ENCODE measurements at regions not wholly inside any gene's neighbourhood (a gene's known extent, or its start where the extent isn't known, plus 50 kb on each side); places are given as distances from the start of the nearest gene placed in this dataset.

GRCh38 chr18:64956465-64956864 is 794.3 kb upstream of the CDH7 start:
- no peak for DNase-seq (ENCODE audit: extremely low spot score, insufficient read length, low read depth)
- no peak for FAIRE-seq

- FAIRE-seq = no peak
- no peak for DNase-seq (ENCODE audit: extremely low spot score, insufficient read length, low read depth)
Measured at GRCh38 chr18:64949885-64950284, 800.9 kb upstream of the CDH7 start.

DNA sequence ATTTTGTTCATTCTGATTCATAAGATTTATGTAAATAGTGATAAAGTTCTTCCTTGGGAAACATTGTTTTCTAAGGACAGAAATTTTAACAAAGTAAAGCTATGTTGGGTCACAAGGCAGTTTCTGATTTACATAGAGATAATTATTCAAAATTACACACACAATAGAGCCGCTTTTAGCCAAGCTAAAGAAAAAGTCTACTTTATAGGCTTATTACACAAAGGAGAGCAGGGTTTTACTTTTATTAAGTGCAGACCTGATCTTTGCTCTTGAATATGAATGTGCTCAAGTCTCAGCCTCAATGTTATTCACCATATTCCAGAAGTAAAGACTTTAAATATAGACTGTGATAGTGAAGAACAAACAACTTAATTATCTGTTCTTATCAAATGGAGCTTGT is 787.8 kb upstream of the LINC00305 start:
- FAIRE-seq = no peak
- no peak for DNase-seq (ENCODE audit: extremely low spot score, insufficient read length, low read depth)

GRCh38 chr18:64929036-64929435 is 780.1 kb upstream of the LINC00305 start:
- DNase-seq (ENCODE audit: extremely low spot score, insufficient read length, low read depth) = no peak
- FAIRE-seq = no peak

GRCh38 chr18:64919971-64920570 is 771.2 kb upstream of the LINC00305 start:
- no peak for FAIRE-seq

GRCh38 chr18:64918851-64919250 is 770.0 kb upstream of the LINC00305 start:
- FAIRE-seq (no peak), DNase-seq (ENCODE audit: extremely low spot score, insufficient read length, low read depth) (no peak)

More at GRCh38 chr18:64919971-64920570, 771.2 kb upstream of the LINC00305 start:
- no peak for DNase-seq (ENCODE audit: extremely low spot score, insufficient read length, low read depth)

GRCh38 chr18:64893349-64893748 is 744.5 kb upstream of the LINC00305 start:
- DNase-seq (ENCODE audit: extremely low spot score, insufficient read length, low read depth) (no peak), FAIRE-seq (no peak)

DNA sequence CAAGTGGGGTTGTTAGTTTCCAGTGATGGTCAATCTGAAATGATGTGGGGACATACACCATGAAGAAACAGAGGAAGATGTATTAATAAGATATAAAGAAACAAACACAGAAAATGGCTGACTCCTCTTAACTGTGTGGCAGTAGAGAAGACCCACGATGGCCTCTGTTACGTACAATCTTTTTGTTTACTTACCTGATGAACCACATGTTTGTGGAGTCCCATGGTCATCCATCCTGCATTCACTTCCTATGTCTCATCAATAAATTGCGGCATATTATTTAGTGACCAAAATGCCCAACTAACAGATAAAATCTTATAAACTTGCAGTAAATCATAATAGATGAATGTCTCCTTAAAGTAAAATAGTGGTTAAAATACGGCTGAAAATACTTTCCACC is 740.1 kb upstream of the LINC00305 start:
- no peak for FAIRE-seq

DNA sequence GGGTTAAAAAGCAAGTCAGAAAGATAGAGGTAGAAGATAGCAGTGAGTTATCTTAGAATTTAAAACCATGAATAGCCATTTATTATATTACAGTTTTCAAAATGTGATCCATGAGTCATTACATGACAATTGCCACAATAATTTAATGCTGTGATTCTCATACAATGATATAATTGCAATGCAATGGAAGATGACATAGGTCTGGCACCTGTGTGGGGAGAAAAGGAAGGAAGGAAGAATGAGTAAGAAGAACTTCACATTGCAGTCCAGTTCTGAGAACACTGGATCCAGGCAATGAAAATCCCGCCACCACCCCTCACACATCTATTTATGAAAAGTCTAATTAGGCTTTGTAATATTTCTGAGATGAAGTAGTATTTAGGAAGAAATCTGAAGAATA is 738.1 kb upstream of the LINC00305 start:
- FAIRE-seq (no peak), DNase-seq (ENCODE audit: extremely low spot score, insufficient read length, low read depth) (no peak)

More for the DNA sequence above, 740.1 kb upstream of the LINC00305 start:
- no peak for DNase-seq (ENCODE audit: extremely low spot score, insufficient read length, low read depth)

DNA sequence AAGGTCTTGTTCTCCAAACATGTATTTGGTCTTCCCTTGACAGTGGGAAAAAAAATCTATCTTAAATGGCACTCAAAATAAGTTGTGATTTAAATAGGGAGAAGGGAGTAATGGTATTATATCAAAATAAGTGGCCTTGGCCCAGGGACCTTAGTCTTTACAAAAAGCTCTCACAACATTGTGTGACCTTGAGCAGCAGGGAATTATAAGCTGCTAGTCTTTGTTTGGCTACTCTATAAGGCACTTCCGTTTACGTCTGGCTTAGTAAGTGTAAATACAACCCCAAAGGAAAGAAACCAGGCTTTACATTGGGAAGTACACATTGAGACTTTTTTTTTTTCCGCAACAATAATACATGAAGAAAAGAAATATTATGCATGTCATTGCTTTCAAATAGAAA is 734.0 kb upstream of the LINC00305 start:
- FAIRE-seq (no peak), DNase-seq (ENCODE audit: extremely low spot score, insufficient read length, low read depth) (no peak)

GRCh38 chr18:64876833-64877232 is 727.9 kb upstream of the LINC00305 start:
- no peak for DNase-seq (ENCODE audit: extremely low spot score, insufficient read length, low read depth)
- no peak for FAIRE-seq

- FAIRE-seq = no peak
Measured at GRCh38 chr18:64872710-64873458, 724.0 kb upstream of the LINC00305 start.

DNA sequence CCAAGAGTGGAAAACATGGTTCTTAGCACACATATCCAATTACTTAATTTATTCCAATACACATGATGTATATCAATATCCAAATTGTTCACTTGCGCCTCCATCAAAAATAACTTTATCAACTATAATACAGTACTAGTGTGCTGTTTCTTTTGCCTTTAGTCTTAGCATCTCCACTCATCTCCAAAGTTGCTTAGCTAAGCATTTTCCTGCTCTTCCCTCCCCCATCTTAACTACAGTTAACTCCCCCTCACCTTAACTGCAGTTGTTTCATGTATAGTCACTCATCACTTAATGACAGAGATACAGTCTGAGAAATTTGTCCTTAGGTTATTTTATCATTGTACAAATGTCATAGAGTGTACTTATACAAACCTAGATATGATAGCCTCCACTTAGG is 705.2 kb upstream of the LINC00305 start:
- DNase-seq (ENCODE audit: extremely low spot score, insufficient read length, low read depth) (no peak), FAIRE-seq (no peak)

More at GRCh38 chr18:64872710-64873458, 724.0 kb upstream of the LINC00305 start:
- no peak for DNase-seq (ENCODE audit: extremely low spot score, insufficient read length, low read depth)

GRCh38 chr18:64852281-64852680 is 703.4 kb upstream of the LINC00305 start:
- FAIRE-seq = no peak
- no peak for DNase-seq (ENCODE audit: extremely low spot score, insufficient read length, low read depth)

DNA sequence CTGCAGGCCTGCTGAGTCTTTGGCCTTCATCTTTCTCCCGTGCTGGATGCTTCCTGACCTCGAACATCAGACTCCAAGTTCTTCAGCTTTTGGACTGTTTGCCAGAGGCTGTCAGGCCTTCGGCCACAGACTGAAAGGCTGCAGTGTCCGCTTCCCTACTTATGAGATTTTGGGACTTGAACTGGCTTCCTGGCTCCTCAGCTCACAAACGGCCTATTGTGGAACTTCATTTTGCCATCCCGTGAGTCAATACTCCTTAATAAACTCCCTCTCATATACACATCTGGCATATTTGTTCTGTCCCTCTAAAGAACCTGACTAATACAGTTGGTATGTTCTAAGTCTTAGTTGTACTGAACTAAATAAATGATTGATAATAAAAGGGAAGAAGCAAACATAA is 702.8 kb upstream of the LINC00305 start:
- no peak for FAIRE-seq
- no peak for DNase-seq (ENCODE audit: extremely low spot score, insufficient read length, low read depth)

DNA sequence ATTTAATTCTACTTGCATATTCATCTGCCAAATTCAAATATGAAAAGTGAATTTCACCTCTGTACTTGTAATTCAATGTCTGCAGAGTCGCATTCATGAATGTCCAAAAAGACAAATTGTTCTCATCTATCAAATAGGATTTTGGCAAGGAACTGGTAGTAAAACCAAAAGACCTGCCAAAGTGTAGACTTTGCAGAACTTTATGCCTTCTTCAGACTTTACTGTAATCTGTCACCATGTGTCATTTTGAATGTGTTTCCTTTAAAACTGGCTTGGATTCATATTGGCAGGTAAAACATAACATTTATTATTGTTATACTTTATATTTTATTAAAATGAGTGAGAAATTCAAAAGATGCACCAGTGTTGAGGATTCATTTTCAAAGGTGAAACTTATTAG is 701.9 kb upstream of the LINC00305 start:
- FAIRE-seq = no peak

GRCh38 chr18:64840911-64841701 is 692.2 kb upstream of the LINC00305 start:
- FAIRE-seq (no peak), DNase-seq (ENCODE audit: extremely low spot score, insufficient read length, low read depth) (no peak)

More for the DNA sequence above, 701.9 kb upstream of the LINC00305 start:
- DNase-seq (ENCODE audit: extremely low spot score, insufficient read length, low read depth) = no peak

DNA sequence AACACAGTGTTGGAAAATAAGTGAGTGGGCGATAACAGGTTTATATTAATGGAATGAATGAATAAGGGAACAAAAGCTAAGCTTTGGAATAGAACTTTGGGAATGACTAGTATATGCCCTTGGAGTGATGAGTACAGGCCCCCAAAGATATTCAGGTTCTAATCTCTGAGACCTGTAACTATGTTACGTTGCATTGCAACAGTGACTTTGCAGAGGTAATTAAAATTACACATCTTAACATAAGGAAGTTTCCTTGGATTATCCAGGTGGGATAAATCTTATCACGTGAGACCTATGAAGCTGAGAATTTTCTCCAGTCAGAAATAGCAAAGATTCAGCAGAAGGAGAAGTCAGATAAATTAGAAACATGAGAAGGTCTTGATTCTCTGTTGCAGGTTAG is 661.5 kb upstream of the LINC00305 start:
- DNase-seq (ENCODE audit: extremely low spot score, insufficient read length, low read depth) = no peak
- no peak for FAIRE-seq

DNA sequence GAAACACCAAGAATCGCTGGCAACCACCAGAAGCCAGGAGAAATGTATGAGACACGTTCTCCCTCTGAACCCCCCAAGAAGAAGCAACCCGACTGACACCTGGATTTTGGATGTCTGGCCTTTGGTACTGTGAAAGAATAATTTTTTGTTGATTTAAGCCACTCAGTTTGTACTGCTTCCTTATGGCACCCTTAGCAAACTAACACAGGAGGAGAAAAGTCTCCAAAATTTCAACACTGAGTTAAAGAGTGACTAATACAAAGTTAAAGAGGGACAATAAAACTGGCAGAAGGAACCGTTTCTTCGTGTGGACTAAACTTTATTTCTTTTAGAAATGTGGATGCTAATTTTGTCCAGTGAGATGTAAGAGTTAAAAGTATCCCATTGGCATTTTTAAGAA is 660.9 kb upstream of the LINC00305 start:
- FAIRE-seq = no peak
- no peak for DNase-seq (ENCODE audit: extremely low spot score, insufficient read length, low read depth)

DNA sequence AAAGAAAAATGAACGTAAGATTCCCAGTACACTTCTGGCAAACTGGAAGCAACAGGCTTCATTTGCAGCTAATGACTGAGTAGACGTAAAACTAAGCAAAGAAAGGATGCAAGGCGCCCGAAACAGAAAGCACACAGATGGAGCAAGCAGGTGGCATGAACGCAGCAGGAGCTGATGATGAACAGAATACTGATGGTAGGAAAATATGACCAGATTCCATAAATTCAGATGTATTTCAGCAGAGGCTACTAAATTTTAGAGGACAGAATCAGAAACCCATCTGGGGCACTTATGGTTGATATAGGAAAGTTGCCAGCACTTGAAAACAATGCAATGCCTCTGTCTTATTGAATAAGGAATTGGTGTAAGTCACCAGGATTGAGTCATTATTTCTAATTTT is 658.7 kb upstream of the LINC00305 start:
- DNase-seq (ENCODE audit: extremely low spot score, insufficient read length, low read depth) (no peak), FAIRE-seq (no peak)

GRCh38 chr18:64806691-64807090 is 657.8 kb upstream of the LINC00305 start:
- no peak for FAIRE-seq
- no peak for DNase-seq (ENCODE audit: extremely low spot score, insufficient read length, low read depth)

Measured in GM18507 (cell line).